Endodermal cell (in vitro differentiated cells): ENCODE measurements at regions not wholly inside any gene's neighbourhood (a gene's known extent, or its start where the extent isn't known, plus 50 kb on each side); places are given as distances from the start of the nearest gene placed in this dataset.

Experiments
- DNase-seq: peaks from one replicate; pipeline ENCODE4 v3.0.0-alpha.2; 2017
- H3K27ac ChIP-seq: 2 replicates; pipeline ENCODE4 v1.5.1; 2013; ENCODE audit warnings: mild to moderate bottlenecking, low read depth, low read length, moderate library complexity
- H3K27me3 ChIP-seq: 2 replicates; pipeline ENCODE4 v1.6.1; 2013; ENCODE audit warnings: mild to moderate bottlenecking, low read length, moderate library complexity; ENCODE audit not compliant: insufficient read depth, control insufficient read depth, poor library complexity, severe bottlenecking
- H3K36me3 ChIP-seq: 2 replicates; pipeline ENCODE4 v1.7.0; 2013; ENCODE audit warnings: mild to moderate bottlenecking, low read length, moderate library complexity; ENCODE audit not compliant: control insufficient read depth, insufficient read depth
- H3K4me1 ChIP-seq: one replicate; pipeline ENCODE4 v1.7.0; 2013; ENCODE audit warnings: low read length; ENCODE audit not compliant: control insufficient read depth, insufficient read depth
- H3K4me3 ChIP-seq: 2 replicates; pipeline ENCODE4 v1.5.1; 2013; ENCODE audit warnings: mild to moderate bottlenecking, low read length, moderate library complexity
- H3K9ac ChIP-seq: 2 replicates; pipeline ENCODE4 v1.6.1; 2013; ENCODE audit warnings: mild to moderate bottlenecking, low read length, moderate library complexity; ENCODE audit not compliant: poor library complexity, severe bottlenecking; ENCODE audit errors: extremely low read depth
- H3K9me3 ChIP-seq: 2 replicates; pipeline ENCODE4 v1.6.1; 2013; ENCODE audit warnings: mild to moderate bottlenecking, low read length, moderate library complexity; ENCODE audit not compliant: control insufficient read depth
- H3K27ac Mint-ChIP-seq: 2 replicates; pipeline ENCODE4 v1.8.0; 2020; ENCODE audit warnings: mixed read lengths
- H3K27me3 Mint-ChIP-seq: 2 replicates; pipeline ENCODE4 v1.8.0; 2021; ENCODE audit warnings: mild to moderate bottlenecking, mixed read lengths; ENCODE audit not compliant: insufficient read depth
- H3K36me3 Mint-ChIP-seq: 2 replicates; pipeline ENCODE4 v1.8.0; 2020; ENCODE audit warnings: low read depth, mixed read lengths
- H3K4me1 Mint-ChIP-seq: 2 replicates; pipeline ENCODE4 v1.8.0; 2020; ENCODE audit warnings: mixed read lengths
- H3K4me3 Mint-ChIP-seq: 2 replicates; pipeline ENCODE4 v1.8.0; 2020; ENCODE audit warnings: mild to moderate bottlenecking, moderate library complexity, mixed read lengths
- H3K9me3 Mint-ChIP-seq: 2 replicates; pipeline ENCODE4 v1.8.0; 2020; ENCODE audit warnings: mild to moderate bottlenecking, mixed read lengths
- CTCF ChIP-seq: fragments of 200-600 bp; sonication (generic); conservative IDR thresholded peaks from 2 replicates; pipeline ENCODE4 v1.5.0; 2021; ENCODE audit warnings: antibody characterized with exemption, mild to moderate bottlenecking
- whole genome bisulfite sequencing, 2 experiments: methylation state at CpG; one replicate each; pipeline versions ENCODE4 v1.1.5 to v1.1.7; 2013; ENCODE audit warnings: missing lambda C conversion rate in 2 of 2, mixed read lengths in 1 of 2; ENCODE audit not compliant: insufficient coverage in 1 of 2, insufficient read length in 1 of 2; 5-methylcytosine and 5-hydroxymethylcytosine counted together

- TF ChIP-seq CTCF, result no peak
- WGBS, 2 experiments, result 89 to 100% methylated on average over 1 to 2 of the region's 2 CpGs
These were observed 300.1 kb downstream of the TBC1D4 start for GRCh38 chr13:75181906-75182305.

GRCh38 chr13:75180805-75181455 is 301.0 kb downstream of the TBC1D4 start:
- Mint-ChIP-seq H3K27ac (no peak overlapping the region), H3K4me1 (no peaks in the 10 kb centered on the region), H3K9me3 (peaks cover 33% of the 10 kb centered on the region), H3K36me3 (peaks cover 3% of the 10 kb centered on the region), H3K4me3 (no peak overlapping the region), H3K27me3 (no peaks in the 10 kb centered on the region)
- Histone ChIP-seq H3K9ac (no peak overlapping the region), H3K4me3 (no peak overlapping the region), H3K27ac (no peak overlapping the region), H3K4me1 (no peaks in the 10 kb centered on the region), H3K36me3 (no peaks in the 10 kb centered on the region), H3K27me3 (no peaks in the 10 kb centered on the region), H3K9me3 (peaks cover 12% of the 10 kb centered on the region)
- DNase-seq, result no peak
- no peak for TF ChIP-seq CTCF
- WGBS, 2 experiments, result 100% methylated on average over 1 of the region's 1 CpG; no CpG with 5 or more reads in 1 of the 2 experiments

More at GRCh38 chr13:75181906-75182305, 300.1 kb downstream of the TBC1D4 start:
- H3K27ac ChIP-seq, result no peak overlapping the region
- H3K4me3 ChIP-seq, result no peak overlapping the region
- no peaks in the 10 kb centered on the region for H3K4me1 ChIP-seq
- no peaks in the 10 kb centered on the region for H3K27me3 ChIP-seq
- no peak overlapping the region for H3K4me3 Mint-ChIP-seq
- no peak for DNase-seq
- H3K9me3 Mint-ChIP-seq, result peaks cover 31% of the 10 kb centered on the region
- no peaks in the 10 kb centered on the region for H3K27me3 Mint-ChIP-seq
- no peaks in the 10 kb centered on the region for H3K4me1 Mint-ChIP-seq
- peaks cover 3% of the 10 kb centered on the region for H3K36me3 Mint-ChIP-seq
- H3K9ac ChIP-seq, result no peak overlapping the region
- peaks cover 12% of the 10 kb centered on the region for H3K9me3 ChIP-seq
- no peak overlapping the region for H3K27ac Mint-ChIP-seq
- no peaks in the 10 kb centered on the region for H3K36me3 ChIP-seq

- no peak overlapping the region for H3K9ac ChIP-seq
- no peaks in the 10 kb centered on the region for H3K27me3 Mint-ChIP-seq
- WGBS, 2 experiments, result 78 to 96% methylated on average over 1 to 3 of the region's 3 CpGs
These were observed 303.5 kb downstream of the TBC1D4 start for GRCh38 chr13:75178436-75178835.

More at GRCh38 chr13:75178436-75178835, 303.5 kb downstream of the TBC1D4 start:
- Histone ChIP-seq H3K36me3 (no peaks in the 10 kb centered on the region), H3K27ac (no peak overlapping the region), H3K9me3 (no peaks in the 10 kb centered on the region), H3K4me1 (no peaks in the 10 kb centered on the region), H3K4me3 (no peak overlapping the region), H3K27me3 (no peaks in the 10 kb centered on the region)
- no peak overlapping the region for H3K4me3 Mint-ChIP-seq
- peaks cover 12% of the 10 kb centered on the region for H3K9me3 Mint-ChIP-seq
- no peak overlapping the region for H3K27ac Mint-ChIP-seq
- no peak for TF ChIP-seq CTCF
- no peaks in the 10 kb centered on the region for H3K4me1 Mint-ChIP-seq
- DNase-seq, result no peak
- no peaks in the 10 kb centered on the region for H3K36me3 Mint-ChIP-seq
